Ecto neural progenitor cell (in vitro differentiated cells): ENCODE measurements at regions not wholly inside any gene's neighbourhood (a gene's known extent, or its start where the extent isn't known, plus 50 kb on each side); places are given as distances from the start of the nearest gene placed in this dataset.
"Not testable (repeated sequence)": the region's sequence is repeated elsewhere in the genome, so short reads cannot be mapped to it uniquely, and the experiment has no call there.

Experiments
- DNase-seq: peaks from one replicate; pipeline ENCODE4 v3.0.0-alpha.2; 2018; ENCODE audit warnings: low spot score

DNA sequence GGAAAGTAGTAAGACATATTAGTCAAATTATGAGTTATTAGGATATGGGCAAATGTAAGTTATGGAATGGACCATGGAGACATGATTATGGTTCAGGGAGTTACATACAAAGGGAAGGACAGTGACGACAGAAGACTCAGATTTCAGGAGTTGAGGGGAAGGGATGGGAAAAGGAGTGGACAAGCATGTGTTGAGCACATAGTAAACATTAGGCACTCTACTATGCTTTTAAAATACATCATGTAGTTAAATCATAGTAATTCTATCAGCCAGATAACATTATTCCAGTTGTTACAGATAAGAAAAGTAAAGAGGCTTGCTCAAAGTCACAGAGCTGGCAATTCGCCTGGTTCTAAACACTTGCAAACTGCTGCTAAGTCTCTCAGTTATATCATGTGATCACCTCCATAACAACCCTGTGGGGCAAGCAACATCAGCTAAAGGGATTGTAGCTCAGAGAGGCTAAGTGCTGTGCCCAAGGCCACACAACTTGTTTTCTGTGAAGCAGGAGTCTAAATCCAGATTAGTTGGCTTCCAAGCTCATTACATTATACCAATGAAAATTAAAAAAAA lies 115.2 kb upstream of the MDFIC start:
- no peak for DNase-seq

DNA sequence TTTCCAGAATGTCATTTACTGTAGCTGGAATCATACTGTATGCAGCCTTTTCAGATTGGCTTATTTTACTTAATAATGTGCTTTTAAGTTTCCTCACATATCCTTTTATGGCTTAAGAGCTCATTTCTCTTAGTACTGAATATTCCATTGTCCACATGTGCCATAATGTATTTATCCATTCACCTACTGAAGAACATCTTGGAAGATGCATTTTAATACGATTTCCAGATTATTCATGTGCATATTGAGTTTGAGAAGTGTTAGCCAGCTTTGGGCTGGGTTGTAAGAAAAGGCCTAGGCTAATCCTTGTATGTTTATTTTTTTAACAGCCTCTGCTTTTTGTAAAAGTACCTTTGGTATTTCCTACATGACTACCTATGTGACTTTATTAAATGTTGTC lies 109.3 kb upstream of the MDFIC start:
- DNase-seq: no peak

GRCh38 chr7:114813624-114814023 lies 108.3 kb upstream of the MDFIC start:
- DNase-seq: no peak

DNA sequence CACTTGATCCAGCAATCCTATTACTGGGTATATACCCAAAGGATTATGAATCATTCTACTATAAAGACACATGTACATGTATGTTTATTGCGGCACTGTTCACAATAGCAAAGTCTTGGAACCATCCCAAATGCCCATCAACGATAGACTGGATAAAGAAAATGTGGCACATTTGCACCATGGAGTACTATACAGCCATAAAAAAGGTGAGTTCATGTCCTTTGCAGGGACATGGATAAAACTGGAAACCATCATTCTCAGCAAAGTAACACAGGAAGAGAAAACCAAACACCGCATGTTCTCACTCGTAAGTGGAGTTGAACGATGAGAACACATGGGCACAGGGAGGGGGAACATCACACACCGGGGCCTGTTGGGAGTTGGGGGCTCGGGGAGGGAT lies 104.9 kb upstream of the MDFIC start:
- not testable (repeated sequence) for DNase-seq

- no peak for DNase-seq
These were observed 103.4 kb upstream of the MDFIC start for GRCh38 chr7:114818501-114818900.

- DNase-seq: no peak
These were observed 102.1 kb upstream of the MDFIC start for GRCh38 chr7:114819616-114820362.

- DNase-seq: no peak
These were observed 100.6 kb upstream of the MDFIC start for GRCh38 chr7:114821030-114821900.

- no peak for DNase-seq
These were observed 99.8 kb upstream of the MDFIC start for GRCh38 chr7:114822131-114822530.

- no peak for DNase-seq
These were observed 99.0 kb upstream of the MDFIC start for GRCh38 chr7:114822844-114823243.

DNA sequence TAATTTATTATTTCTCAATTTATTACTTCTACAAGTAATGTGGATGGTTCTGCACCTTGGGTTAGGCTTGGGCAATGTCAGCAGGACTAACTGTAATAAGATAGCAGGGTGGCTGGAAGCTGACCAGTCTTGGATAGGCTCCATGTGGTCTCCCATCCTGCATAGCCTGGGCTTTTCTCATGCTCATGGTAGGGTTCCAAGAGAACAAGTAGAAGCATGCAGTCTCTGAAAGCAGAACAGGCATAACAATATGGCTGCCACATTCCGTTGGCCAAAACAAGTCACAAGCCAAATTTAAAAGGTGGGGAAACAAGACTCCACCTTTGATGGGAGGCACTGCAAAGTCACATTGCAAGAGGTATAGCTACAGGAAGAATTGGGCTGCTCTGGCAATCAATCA lies 98.6 kb upstream of the MDFIC start:
- DNase-seq: no peak

DNA sequence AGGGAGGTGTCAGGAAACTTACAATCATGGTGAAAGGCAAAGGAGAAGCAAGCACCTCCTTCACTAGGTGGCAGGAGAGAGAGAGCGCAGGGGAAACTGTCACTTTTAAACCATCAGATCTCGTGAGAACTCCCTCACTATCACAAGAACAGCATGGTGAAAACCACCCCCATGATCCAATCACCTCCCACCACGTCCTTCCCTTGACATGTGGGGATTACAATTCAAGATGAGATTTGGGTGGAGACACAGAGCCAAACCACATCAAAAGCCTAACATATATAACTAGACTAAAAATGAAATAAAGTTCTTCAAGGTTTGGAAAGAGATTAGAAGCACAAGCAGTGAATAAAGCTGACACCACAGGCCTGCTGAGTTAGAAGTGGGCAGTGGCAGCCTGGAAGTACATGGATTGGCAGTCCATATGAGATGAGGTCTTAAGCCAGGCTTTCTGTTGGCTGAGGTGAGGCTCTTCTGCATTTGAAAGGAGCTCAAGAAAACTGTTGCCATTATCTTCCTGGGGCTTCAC lies 96.4 kb upstream of the MDFIC start:
- DNase-seq: no peak

DNA sequence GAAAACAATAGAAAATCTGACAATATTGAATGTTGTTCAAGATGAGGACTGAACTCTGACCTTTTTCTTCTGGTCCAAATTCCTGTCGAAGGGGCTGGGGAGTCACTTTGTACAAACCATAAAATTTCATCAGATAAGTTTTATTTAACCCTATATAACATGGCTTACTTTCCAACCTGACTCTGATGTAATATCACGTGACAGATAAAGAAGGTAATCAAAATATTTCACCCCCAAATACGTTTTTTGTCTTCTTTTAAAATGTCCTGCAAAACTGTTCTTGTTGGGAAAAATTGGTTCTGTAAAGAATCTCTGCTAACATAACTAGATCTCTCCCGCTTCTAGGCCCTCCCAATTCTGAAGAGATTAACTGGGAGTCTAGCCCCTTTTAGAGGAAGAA lies 90.9 kb upstream of the MDFIC start:
- no peak for DNase-seq

- DNase-seq: no peak
These were observed 88.8 kb upstream of the MDFIC start for GRCh38 chr7:114832906-114833595.

- DNase-seq: no peak
These were observed 86.6 kb upstream of the MDFIC start for GRCh38 chr7:114835303-114835702.

DNA sequence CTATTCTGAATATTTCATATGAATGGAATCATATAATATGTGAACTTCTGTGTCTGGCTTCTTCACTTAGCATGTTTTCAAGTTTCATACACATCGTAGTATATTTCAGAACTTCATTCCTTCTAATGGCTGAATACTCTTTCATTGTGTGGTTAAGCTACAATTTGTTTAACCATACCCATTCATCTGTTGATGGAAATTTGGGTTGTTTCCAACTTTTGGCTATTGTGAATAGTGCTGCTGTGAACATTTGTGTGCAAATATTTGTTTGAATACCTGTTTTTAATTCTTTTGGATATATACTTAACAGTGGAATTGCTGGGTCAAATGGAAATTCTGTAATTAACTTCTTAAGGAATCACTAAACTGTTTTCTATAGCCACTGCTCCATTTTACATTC lies 86.0 kb upstream of the MDFIC start:
- DNase-seq: no peak

DNA sequence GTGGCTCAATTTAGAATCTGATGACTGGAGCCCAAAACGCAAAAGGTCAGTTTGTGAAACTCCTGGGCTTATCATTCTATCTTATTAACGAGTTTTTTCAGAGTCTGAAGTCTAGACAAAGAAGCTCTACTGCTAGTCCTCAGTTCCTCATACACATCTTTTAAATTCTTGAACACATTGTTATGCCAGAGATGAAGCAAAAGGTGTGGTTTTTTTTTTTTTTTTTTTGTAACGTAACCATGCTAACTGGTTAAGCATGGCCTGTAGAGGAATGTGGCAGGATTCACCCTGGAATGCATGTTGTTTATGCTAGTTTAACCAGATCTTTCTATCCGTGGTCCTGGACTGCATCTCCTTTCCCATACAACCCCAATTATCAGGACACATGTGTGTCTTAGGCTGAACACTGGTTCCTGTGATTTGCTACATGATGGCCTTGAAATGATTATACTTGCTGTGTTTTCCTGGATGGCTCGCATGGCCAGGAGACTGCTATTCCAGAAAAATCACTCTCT lies 79.3 kb upstream of the MDFIC start:
- no peak for DNase-seq

- DNase-seq: no peak
These were observed 78.8 kb upstream of the MDFIC start for GRCh38 chr7:114843102-114843501.

GRCh38 chr7:114851406-114852061 lies 70.4 kb upstream of the MDFIC start:
- DNase-seq: no peak

- DNase-seq: no peak
These were observed 69.6 kb upstream of the MDFIC start for GRCh38 chr7:114852293-114852692.

- no peak for DNase-seq
These were observed 68.7 kb upstream of the MDFIC start for GRCh38 chr7:114853189-114853588.

DNA sequence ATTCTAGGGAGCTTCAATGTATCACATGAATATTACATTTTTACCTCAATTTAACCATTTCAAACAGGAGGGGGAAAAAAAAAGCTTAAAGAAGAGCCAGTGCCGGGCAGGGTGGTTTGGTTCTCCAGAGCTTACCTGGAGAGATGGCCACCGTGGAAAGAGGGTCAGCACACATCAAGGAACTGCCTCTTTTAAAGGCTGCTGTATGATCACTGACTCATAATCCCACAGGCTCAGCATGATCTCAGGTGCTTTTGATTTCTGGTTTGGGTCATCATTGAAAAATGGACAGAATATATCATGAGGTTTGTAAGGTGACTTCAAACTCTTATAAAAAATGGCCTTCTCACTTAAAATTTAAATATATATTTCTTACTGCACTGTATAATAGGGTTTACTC lies 67.5 kb upstream of the MDFIC start:
- no peak for DNase-seq
